GM12878 (cell line): ENCODE measurements at regions not wholly inside any gene's neighbourhood (a gene's known extent, or its start where the extent isn't known, plus 50 kb on each side); places are given as distances from the start of the nearest gene placed in this dataset.

Source experiments
- ATAC-seq: fragments of 200-7000 bp; cut with Tn5 transposase; 3 replicates; pipeline ENCODE4 v1.9.1; 2020; ENCODE audit warnings: mild to moderate bottlenecking, moderate library complexity
- BruUV-seq: library from RNA; stranded (reverse); fragments of 400-500 nt; replicated peaks from 2 replicates; lab custom pipeline; 2021; lab: Mats Ljungman, UMichigan
- CTCF ChIA-PET: fragments of 300-600 bp; sonication (Branson Sonifier 250); formaldehyde crosslinking; extraction: SDS; loops from one replicate; lab custom pipeline; 2021; ENCODE audit warnings: inconsistent platforms; lab: Yijun Ruan, JAX
- POLR2A ChIA-PET: fragments of 350-600 bp; formaldehyde crosslinking; extraction: SDS; loops from one replicate; lab custom pipeline; 2021; ENCODE audit warnings: inconsistent platforms; lab: Charles Lee
- RAD21 ChIA-PET: fragments of 300-600 bp; sonication (Branson Sonifier 250); formaldehyde crosslinking; loops from one replicate; lab custom pipeline; 2023; ENCODE audit warnings: antibody characterized with exemption; ENCODE audit not compliant: unreplicated experiment; lab: Charles Lee
- SMC1A ChIA-PET: fragments of 300-600 bp; sonication (Branson Sonifier 250); formaldehyde crosslinking; loops from one replicate; lab custom pipeline; 2023; ENCODE audit not compliant: unreplicated experiment, uncharacterized antibody; lab: Charles Lee
- DNase-seq: peaks from one replicate; pipeline ENCODE4 v3.0.0-alpha.2; 2011; ENCODE audit warnings: low read depth, low spot score
- FAIRE-seq: peaks from 3 replicates; lab custom pipeline; 2011; peaks lifted over from hg19 to GRCh38; lab: Jason Lieb, UNC
- H2AFZ ChIP-seq: 2 replicates; pipeline ENCODE4 v1.6.0; 2011; ENCODE audit warnings: low read depth, low read length, control low read depth; ENCODE audit not compliant: control insufficient read depth
- H3K27ac ChIP-seq: 2 replicates; pipeline ENCODE4 v1.5.1; 2011; ENCODE audit warnings: control low read depth; ENCODE audit not compliant: control insufficient read depth, insufficient read depth
- H3K27me3 ChIP-seq, 2 experiments: replicated peaks in 1 of 2; 2 replicates each; pipeline versions ENCODE4 v1.6.0 to v1.6.1; 2011; ENCODE audit warnings: low read length in 1 of 2; ENCODE audit not compliant: control insufficient read depth in 2 of 2, insufficient read depth in 2 of 2
- H3K36me3 ChIP-seq, 2 experiments: 2 replicates each; pipeline ENCODE4 v1.5.1; 2011; ENCODE audit warnings: low read length in 1 of 2; ENCODE audit not compliant: control insufficient read depth in 2 of 2, insufficient read depth in 2 of 2
- H3K4me1 ChIP-seq: 2 replicates; pipeline ENCODE4 v1.6.1; 2011; ENCODE audit warnings: mild to moderate bottlenecking, low read length, moderate library complexity, mixed read lengths; ENCODE audit not compliant: control insufficient read depth, insufficient read depth
- H3K4me2 ChIP-seq: 2 replicates; pipeline ENCODE4 v1.6.0; 2011; ENCODE audit warnings: control low read depth; ENCODE audit not compliant: control insufficient read depth, insufficient read depth
- H3K4me3 ChIP-seq: fragments of 200-600 bp; sonication (generic); 2 replicates; pipeline ENCODE4 v1.5.1; 2016
- H3K79me2 ChIP-seq: 2 replicates; pipeline ENCODE4 v1.6.0; 2011; ENCODE audit warnings: low read length; ENCODE audit not compliant: control insufficient read depth, insufficient read depth
- H3K9ac ChIP-seq: 2 replicates; pipeline ENCODE4 v1.8.0; 2011; ENCODE audit warnings: low read length, control low read depth, mixed read lengths; ENCODE audit not compliant: control insufficient read depth, insufficient read depth
- H3K9me3 ChIP-seq: replicated peaks from 3 replicates; pipeline ENCODE4 v1.5.1; 2011; ENCODE audit warnings: mild to moderate bottlenecking, low read length; ENCODE audit not compliant: control insufficient read depth, insufficient read depth
- H4K20me1 ChIP-seq: 2 replicates; pipeline ENCODE4 v1.6.0; 2011; ENCODE audit not compliant: control insufficient read depth, insufficient read depth
- CBX3 ChIP-seq: fragments of 200-600 bp; sonication (generic); IDR thresholded peaks from 2 replicates; pipeline ENCODE4 v1.6.1; 2016; ENCODE audit warnings: low read depth, borderline replicate concordance
- MTA2 ChIP-seq: fragments of 450-650 bp; IDR thresholded peaks from 2 replicates; pipeline ENCODE4 v1.6.1; 2016; ENCODE audit warnings: low read depth, mild to moderate bottlenecking, moderate library complexity
- RFX5 ChIP-seq: IDR thresholded peaks from 2 replicates; pipeline ENCODE4 v1.6.1; 2011; ENCODE audit warnings: low read depth, low read length, improper control_type of control experiment
- ZNF274 ChIP-seq: IDR thresholded peaks from one replicate; pipeline ENCODE4 v1.8.0; 2011; ENCODE audit not compliant: insufficient read length, insufficient read depth
- WGBS: methylation state at CpG from one replicate; pipeline ENCODE4 v1.1.6; 2016; ENCODE audit warnings: low lambda C conversion rate; ENCODE audit not compliant: insufficient replicate concordance, insufficient coverage; ENCODE audit errors: missing lambda C conversion rate; 5-methylcytosine and 5-hydroxymethylcytosine counted together
- in situ Hi-C: fragments of 300-500 bp; cut with MboI; formaldehyde crosslinking; loops from 9 replicates; pipeline ENCODE4 v1.14.3; 2018; ENCODE audit warnings: mixed read lengths
- intact Hi-C: fragments of 100-400 bp; cut with micrococcal nuclease; formaldehyde crosslinking; loops from one replicate; pipeline ENCODE4 v1.14.2; 2022; ENCODE audit not compliant: unreplicated experiment
- TF ChIP-seq, protein P1 (sequence below), 3 experiments: IDR thresholded peaks in 2 of 3; conservative IDR thresholded peaks in 1 of 3; 2 replicates each; pipeline ENCODE4 v1.5.1; 2011; ENCODE audit warnings: low read depth in 3 of 3, low read length in 3 of 3, mild to moderate bottlenecking in 3 of 3, control low read depth in 2 of 3, moderate library complexity in 2 of 3, inconsistent platforms in 1 of 3, mixed read lengths in 1 of 3; ENCODE audit not compliant: control insufficient read depth in 2 of 3, insufficient read depth in 1 of 3; ENCODE audit errors: extremely low read depth in 1 of 3

DNA sequence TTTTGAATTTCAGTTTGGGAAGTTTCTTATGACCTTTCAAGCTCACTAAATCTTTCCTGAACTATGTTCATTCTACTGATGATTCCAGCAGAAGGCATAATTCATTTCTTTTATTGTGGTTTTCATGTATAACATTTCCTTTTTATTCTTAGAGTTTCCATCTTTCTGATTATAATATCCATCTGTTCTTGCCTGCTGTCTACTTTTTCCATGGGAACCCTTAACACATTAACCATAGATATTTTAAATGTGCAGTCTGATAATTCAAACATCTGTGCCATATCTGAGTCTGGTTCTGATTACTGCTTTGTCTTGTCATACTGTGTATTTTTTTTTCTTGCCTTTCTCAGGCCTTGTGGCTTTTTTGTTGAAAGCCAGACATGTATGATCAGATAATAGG lies 234.7 kb downstream of the COX7B2 start:
- H3K79me2 ChIP-seq: no peaks in the 10 kb centered on the region
- FAIRE-seq (no peak), ATAC-seq (no peak), DNase-seq (no peak)
- intact Hi-C loops (no loop called here), in situ Hi-C loops (loop anchor here (25.0 kb wide), 1 partner anchor 1912 kb away; no protein-coding TSS in a partner anchor)
- no peaks in the 10 kb centered on the region for H3K36me3 ChIP-seq
- H3K4me1 ChIP-seq: no peaks in the 10 kb centered on the region
- ChIA-PET SMC1A (no interaction called here), RAD21 (no interaction called here), CTCF (no interaction called here), POLR2A (no interaction called here)
- no peak overlapping the region for H3K4me3 ChIP-seq
- no peak overlapping the region for H3K9ac ChIP-seq
- no peaks in the 10 kb centered on the region for H3K27me3 ChIP-seq
- no TSS peak for BruUV-seq
- H4K20me1 ChIP-seq: no peaks in the 10 kb centered on the region
- H2AFZ ChIP-seq: no peak overlapping the region
- no peak overlapping the region for H3K27ac ChIP-seq
- no peaks in the 10 kb centered on the region for H3K9me3 ChIP-seq
- no peak for TF ChIP-seq CBX3
- TF ChIP-seq, protein P1, sequence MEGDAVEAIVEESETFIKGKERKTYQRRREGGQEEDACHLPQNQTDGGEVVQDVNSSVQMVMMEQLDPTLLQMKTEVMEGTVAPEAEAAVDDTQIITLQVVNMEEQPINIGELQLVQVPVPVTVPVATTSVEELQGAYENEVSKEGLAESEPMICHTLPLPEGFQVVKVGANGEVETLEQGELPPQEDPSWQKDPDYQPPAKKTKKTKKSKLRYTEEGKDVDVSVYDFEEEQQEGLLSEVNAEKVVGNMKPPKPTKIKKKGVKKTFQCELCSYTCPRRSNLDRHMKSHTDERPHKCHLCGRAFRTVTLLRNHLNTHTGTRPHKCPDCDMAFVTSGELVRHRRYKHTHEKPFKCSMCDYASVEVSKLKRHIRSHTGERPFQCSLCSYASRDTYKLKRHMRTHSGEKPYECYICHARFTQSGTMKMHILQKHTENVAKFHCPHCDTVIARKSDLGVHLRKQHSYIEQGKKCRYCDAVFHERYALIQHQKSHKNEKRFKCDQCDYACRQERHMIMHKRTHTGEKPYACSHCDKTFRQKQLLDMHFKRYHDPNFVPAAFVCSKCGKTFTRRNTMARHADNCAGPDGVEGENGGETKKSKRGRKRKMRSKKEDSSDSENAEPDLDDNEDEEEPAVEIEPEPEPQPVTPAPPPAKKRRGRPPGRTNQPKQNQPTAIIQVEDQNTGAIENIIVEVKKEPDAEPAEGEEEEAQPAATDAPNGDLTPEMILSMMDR (IDR thresholded peaks at IDR 0.05 in 2 of 3, conservative IDR thresholded peaks at IDR 0.05 in 1 of 3; ENCODE audit: control insufficient read depth in 2 of 3, extremely low read depth in 1 of 3, insufficient read depth in 1 of 3, low read depth in 3 of 3, low read length in 3 of 3): no peak
- no peak for TF ChIP-seq MTA2
- no peak overlapping the region for H3K4me2 ChIP-seq

DNA sequence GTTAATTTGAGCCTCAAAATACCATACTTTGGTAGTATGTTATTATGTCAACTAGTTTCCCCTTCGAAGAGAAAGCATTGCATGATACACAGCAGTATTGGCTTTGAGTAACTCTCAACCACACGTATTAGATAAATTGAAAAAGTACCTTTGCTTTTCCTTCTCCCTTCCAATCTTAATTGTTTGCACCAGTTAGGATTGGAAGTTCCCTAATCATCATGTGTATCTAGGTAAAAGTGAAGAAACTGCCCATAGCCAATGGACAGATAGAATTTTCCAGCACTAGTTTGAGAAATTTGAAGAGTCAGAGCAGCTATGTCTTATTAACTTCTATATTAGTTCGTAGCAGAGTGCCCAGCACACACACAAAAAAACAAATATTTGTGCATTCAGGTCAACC lies 241.3 kb downstream of the COX7B2 start:
- DNase-seq: no peak
- Histone ChIP-seq H3K9me3 (no peaks in the 10 kb centered on the region), H2AFZ (no peak overlapping the region), H3K27ac (no peak overlapping the region), H3K4me1 (no peaks in the 10 kb centered on the region), H3K79me2 (no peaks in the 10 kb centered on the region), H3K4me3 (no peak overlapping the region), H3K4me2 (no peak overlapping the region), H4K20me1 (no peaks in the 10 kb centered on the region), H3K9ac (no peak overlapping the region), H3K27me3 (no peaks in the 10 kb centered on the region), H3K36me3 (no peaks in the 10 kb centered on the region)
- RAD21 ChIA-PET: no interaction called here
- BruUV-seq: no TSS peak
- no peak for FAIRE-seq
- SMC1A ChIA-PET: no interaction called here
- POLR2A ChIA-PET: no interaction called here
- intact Hi-C loops (no loop called here), in situ Hi-C loops (loop anchor here (25.0 kb wide), 1 partner anchor 1905 kb away; no protein-coding TSS in a partner anchor)
- no peak for ATAC-seq
- CTCF ChIA-PET: no interaction called here
- peak; percentile 63 for TF ChIP-seq RFX5
- TF ChIP-seq ZNF274: no peak
- 8% methylated on average over 3 of the region's 3 CpGs for WGBS
